Progenitor cell of endocrine pancreas (in vitro differentiated cells): ENCODE measurements at regions not wholly inside any gene's neighbourhood (a gene's known extent, or its start where the extent isn't known, plus 50 kb on each side); places are given as distances from the start of the nearest gene placed in this dataset.
"Not testable (repeated sequence)": the region's sequence is repeated elsewhere in the genome, so short reads cannot be mapped to it uniquely, and the experiment has no call there.

Experiments
- DNase-seq: peaks from one replicate; pipeline ENCODE4 v3.0.0; 2021; ENCODE audit warnings: low spot score; ENCODE audit not compliant: unreplicated experiment
- H3K27ac Mint-ChIP-seq: 2 replicates; pipeline ENCODE4 v1.8.0; 2021; ENCODE audit warnings: mild to moderate bottlenecking, moderate library complexity, mixed read lengths
- H3K27me3 Mint-ChIP-seq: 2 replicates; pipeline ENCODE4 v1.8.0; 2021; ENCODE audit warnings: mixed read lengths
- H3K36me3 Mint-ChIP-seq: 2 replicates; pipeline ENCODE4 v1.8.0; 2022; ENCODE audit warnings: mixed read lengths; ENCODE audit not compliant: insufficient read depth
- H3K4me1 Mint-ChIP-seq: 2 replicates; pipeline ENCODE4 v1.8.0; 2021; ENCODE audit warnings: low read depth, mixed read lengths
- H3K4me3 Mint-ChIP-seq: 2 replicates; pipeline ENCODE4 v1.8.0; 2021; ENCODE audit warnings: low read depth, mild to moderate bottlenecking, moderate library complexity, mixed read lengths
- H3K9me3 Mint-ChIP-seq: 2 replicates; pipeline ENCODE4 v1.8.0; 2021; ENCODE audit warnings: low read depth, mixed read lengths
- CTCF ChIP-seq: fragments of 200-600 bp; sonication (generic); IDR thresholded peaks from one replicate; pipeline ENCODE4 v1.5.0; 2021; ENCODE audit warnings: antibody characterized with exemption, mild to moderate bottlenecking; ENCODE audit not compliant: unreplicated experiment

GRCh38 chr6:115512923-115513322, 547.8 kb downstream of the FRK start:
- no peak for TF ChIP-seq CTCF
- H3K9me3 Mint-ChIP-seq, result no peaks in the 10 kb centered on the region
- H3K27me3 Mint-ChIP-seq, result no peaks in the 10 kb centered on the region
- no peak overlapping the region for H3K4me3 Mint-ChIP-seq
- H3K4me1 Mint-ChIP-seq, result no peaks in the 10 kb centered on the region
- peak overlapping the region; percentile 15 for H3K27ac Mint-ChIP-seq
- H3K36me3 Mint-ChIP-seq, result no peaks in the 10 kb centered on the region
- no peak for DNase-seq

GRCh38 chr6:115511771-115512170, 548.9 kb downstream of the FRK start:
- TF ChIP-seq CTCF, result no peak
- H3K27ac Mint-ChIP-seq, result no peak overlapping the region
- no peaks in the 10 kb centered on the region for H3K4me1 Mint-ChIP-seq
- H3K4me3 Mint-ChIP-seq, result no peak overlapping the region
- H3K9me3 Mint-ChIP-seq, result no peaks in the 10 kb centered on the region
- DNase-seq, result no peak
- no peaks in the 10 kb centered on the region for H3K27me3 Mint-ChIP-seq
- no peaks in the 10 kb centered on the region for H3K36me3 Mint-ChIP-seq

- not testable (repeated sequence) for H3K36me3 Mint-ChIP-seq, H3K27ac Mint-ChIP-seq, H3K27me3 Mint-ChIP-seq, DNase-seq, H3K4me1 Mint-ChIP-seq, H3K4me3 Mint-ChIP-seq, H3K9me3 Mint-ChIP-seq
These were observed 558.3 kb downstream of the FRK start for GRCh38 chr6:115502432-115502831.

- peaks cover 23% of the 10 kb centered on the region for H3K9me3 Mint-ChIP-seq
- H3K4me3 Mint-ChIP-seq, result no peak overlapping the region
- no peak overlapping the region for H3K27ac Mint-ChIP-seq
- H3K27me3 Mint-ChIP-seq, result no peaks in the 10 kb centered on the region
- peaks cover 2% of the 10 kb centered on the region for H3K36me3 Mint-ChIP-seq
- no peak for DNase-seq
- TF ChIP-seq CTCF, result no peak
- H3K4me1 Mint-ChIP-seq, result no peaks in the 10 kb centered on the region
These were observed 565.5 kb downstream of the FRK start for GRCh38 chr6:115495184-115495583.

GRCh38 chr6:115487331-115487730, 573.4 kb downstream of the FRK start:
- Mint-ChIP-seq H3K4me1 (no peaks in the 10 kb centered on the region), H3K27ac (no peak overlapping the region), H3K27me3 (no peaks in the 10 kb centered on the region), H3K4me3 (no peak overlapping the region), H3K36me3 (no peaks in the 10 kb centered on the region), H3K9me3 (peaks cover 2% of the 10 kb centered on the region)
- TF ChIP-seq CTCF, result no peak
- DNase-seq, result no peak

GRCh38 chr6:115485400-115485799, 575.3 kb downstream of the FRK start:
- H3K27me3 Mint-ChIP-seq, result no peaks in the 10 kb centered on the region
- no peak for TF ChIP-seq CTCF
- H3K27ac Mint-ChIP-seq, result no peak overlapping the region
- H3K36me3 Mint-ChIP-seq, result no peaks in the 10 kb centered on the region
- DNase-seq, result no peak
- no peak overlapping the region for H3K4me3 Mint-ChIP-seq
- no peaks in the 10 kb centered on the region for H3K4me1 Mint-ChIP-seq
- no peaks in the 10 kb centered on the region for H3K9me3 Mint-ChIP-seq

GRCh38 chr6:115480543-115480942, 580.1 kb downstream of the FRK start:
- not testable (repeated sequence) for DNase-seq, H3K27me3 Mint-ChIP-seq, H3K27ac Mint-ChIP-seq, H3K4me1 Mint-ChIP-seq, H3K36me3 Mint-ChIP-seq, H3K4me3 Mint-ChIP-seq
- H3K9me3 Mint-ChIP-seq, result peaks cover 14% of the 10 kb centered on the region
